ENCODE measurements at regions not wholly inside any gene's neighbourhood (a gene's known extent, or its start where the extent isn't known, plus 50 kb on each side); places are given as distances from the start of the nearest gene placed in this dataset.
A peak's percentile ranks its signal among the peaks of the same experiment; 100 is the strongest.

- DNase-seq: no peak
Measured at GRCh38 chr18:41532344-41533086, 422.5 kb upstream of the PIK3C3 start.

GRCh38 chr18:41530970-41531369, 424.1 kb upstream of the PIK3C3 start:
- no peak for DNase-seq

- DNase-seq: no peak
Measured at GRCh38 chr18:41529093-41529492, 425.9 kb upstream of the PIK3C3 start.

GRCh38 chr18:41526054-41526453, 429.0 kb upstream of the PIK3C3 start:
- no peak for DNase-seq

GRCh38 chr18:41524674-41525470, 430.2 kb upstream of the PIK3C3 start:
- DNase-seq: no peak

GRCh38 chr18:41517142-41517541, 437.9 kb upstream of the PIK3C3 start:
- no peak for DNase-seq

GRCh38 chr18:41513438-41513837, 441.6 kb upstream of the PIK3C3 start:
- DNase-seq: no peak

GRCh38 chr18:41504316-41504715, 450.7 kb upstream of the PIK3C3 start:
- DNase-seq: no peak

- peak; percentile 38 for DNase-seq
Measured at GRCh38 chr18:41501848-41502247, 453.2 kb upstream of the PIK3C3 start.

GRCh38 chr18:41499345-41499744, 455.7 kb upstream of the PIK3C3 start:
- DNase-seq: no peak

- DNase-seq: no peak
Measured at GRCh38 chr18:41490861-41491260, 464.2 kb upstream of the PIK3C3 start.

GRCh38 chr18:41486575-41486974, 468.5 kb upstream of the PIK3C3 start:
- no peak for DNase-seq

- no peak for DNase-seq
Measured at GRCh38 chr18:41484069-41484468, 471.0 kb upstream of the PIK3C3 start.

GRCh38 chr18:41482501-41482900, 472.5 kb upstream of the PIK3C3 start:
- no peak for DNase-seq

- DNase-seq: no peak
Measured at GRCh38 chr18:41466436-41467160, 488.4 kb upstream of the PIK3C3 start.

GRCh38 chr18:41465386-41465785, 489.6 kb upstream of the PIK3C3 start:
- no peak for DNase-seq

GRCh38 chr18:41464278-41464677, 490.8 kb upstream of the PIK3C3 start:
- no peak for DNase-seq

- DNase-seq: no peak
Measured at GRCh38 chr18:41462946-41463345, 492.1 kb upstream of the PIK3C3 start.

- DNase-seq: no peak
Measured at GRCh38 chr18:41461114-41461513, 493.9 kb upstream of the PIK3C3 start.

GRCh38 chr18:41459656-41460055, 495.4 kb upstream of the PIK3C3 start:
- no peak for DNase-seq

- DNase-seq: no peak
Measured at GRCh38 chr18:41458376-41458775, 496.7 kb upstream of the PIK3C3 start.

GRCh38 chr18:41457765-41458326, 497.2 kb upstream of the PIK3C3 start:
- no peak for DNase-seq

GRCh38 chr18:41456831-41457230, 498.2 kb upstream of the PIK3C3 start:
- DNase-seq: no peak
